Right lobe of liver (tissue), 6 donors: ENCODE measurements at regions not wholly inside any gene's neighbourhood (a gene's known extent, or its start where the extent isn't known, plus 50 kb on each side); places are given as distances from the start of the nearest gene placed in this dataset.

Experiments
- ATAC-seq, 4 donors: fragments of 200-7000 bp; cut with Tn5 transposase; one replicate each; pipeline ENCODE4 v1.9.1; 2020; ENCODE audit warnings: mild to moderate bottlenecking in 4 of 4, moderate library complexity in 4 of 4
- DNase-seq, 3 donors: peaks; one replicate each; pipeline ENCODE4 v3.0.0-alpha.2; 2020
- H3K27ac ChIP-seq, 3 donors: fragments of 200-600 bp; one replicate each; pipeline ENCODE4 v1.8.0; 2022
- H3K27me3 ChIP-seq, 2 donors: fragments of 200-600 bp; one replicate each; pipeline ENCODE4 v1.8.0; 2022
- H3K36me3 ChIP-seq, 4 donors: fragments of 200-600 bp; sonication (generic) in 1 of 4; one replicate each; pipeline versions ENCODE4 v1.5.1 to v1.8.0; 2017 to 2022; ENCODE audit warnings: control low read depth in 1 of 4
- H3K4me1 ChIP-seq, 4 donors: fragments of 200-600 bp; sonication (generic) in 1 of 4; one replicate each; pipeline versions ENCODE4 v1.5.1 to v1.8.0; 2017 to 2022; ENCODE audit warnings: control low read depth in 1 of 4
- H3K4me3 ChIP-seq, 3 donors: fragments of 200-600 bp; one replicate each; pipeline ENCODE4 v1.8.0; 2022
- H3K9me3 ChIP-seq, 4 donors: fragments of 200-600 bp; sonication (generic) in 1 of 4; one replicate each; pipeline versions ENCODE4 v1.5.1 to v1.8.0; 2017 to 2022; ENCODE audit warnings: control low read depth in 1 of 4
- CTCF ChIP-seq, 4 donors: fragments of 200-600 bp in 3 of 4; fragments of 450-650 bp in 1 of 4; IDR thresholded peaks; one replicate each; pipeline versions ENCODE4 v1.5.1 to v1.8.0; 2016 to 2022; ENCODE audit warnings: antibody characterized with exemption in 4 of 4, mild to moderate bottlenecking in 2 of 4
- POLR2A ChIP-seq: fragments of 450-650 bp; IDR thresholded peaks from one replicate; pipeline ENCODE4 v1.6.1; 2017; ENCODE audit warnings: antibody characterized with exemption, mild to moderate bottlenecking
- WGBS: methylation state at CpG from one replicate; pipeline ENCODE4 v1.1.6; 2018; ENCODE audit warnings: low coverage, low lambda C conversion rate; ENCODE audit not compliant: insufficient coverage; ENCODE audit errors: missing lambda C conversion rate; 5-methylcytosine and 5-hydroxymethylcytosine counted together
- intact Hi-C, 2 donors: fragments of 100-400 bp; cut with DNase I; formaldehyde crosslinking; loops; one replicate each; pipeline versions ENCODE4 v1.11.2 to v1.14.1; 2022
- donor health status: DM: no; HTN: yes; CAD: no.
- donor health status: DM: no; HTN: no; CAD: no.
- donor health status: DM: no; HTN: no; CAD: no.
- donor health status: DM: no; HTN: yes; CAD: no.
- donor health status: DM: no; HTN: yes; CAD: no.

- no peaks in the 10 kb centered on the region for H3K9me3 ChIP-seq
- TF ChIP-seq POLR2A (no peak), CTCF (IDR thresholded peaks at IDR 0.05) (no peak)
- no peak overlapping the region for H3K27ac ChIP-seq
- no peaks in the 10 kb centered on the region for H3K4me1 ChIP-seq
- no peaks in the 10 kb centered on the region for H3K36me3 ChIP-seq
- no peaks in the 10 kb centered on the region for H3K27me3 ChIP-seq
- 53% methylated on average over 1 of the region's 1 CpG for WGBS
- H3K4me3 ChIP-seq = no peak overlapping the region
- ATAC-seq (no peak), DNase-seq (no peak)
- intact Hi-C loops = no loop called here
Observed at GRCh38 chr2:220226546-220226945, 599.1 kb downstream of the SLC4A3 start.

GRCh38 chr2:220227266-220227920, 600.0 kb downstream of the SLC4A3 start:
- WGBS = 53% methylated on average over 4 of the region's 4 CpGs
- ATAC-seq (no peak), DNase-seq (no peak)
- H3K27ac ChIP-seq = no peak overlapping the region
- intact Hi-C loops = no loop called here
- no peaks in the 10 kb centered on the region for H3K4me1 ChIP-seq
- no peaks in the 10 kb centered on the region for H3K27me3 ChIP-seq
- no peaks in the 10 kb centered on the region for H3K9me3 ChIP-seq
- TF ChIP-seq POLR2A (no peak), CTCF (IDR thresholded peaks at IDR 0.05) (no peak)
- H3K36me3 ChIP-seq = no peaks in the 10 kb centered on the region
- no peak overlapping the region for H3K4me3 ChIP-seq

GRCh38 chr2:220228310-220229006, 601.0 kb downstream of the SLC4A3 start:
- no peaks in the 10 kb centered on the region for H3K9me3 ChIP-seq
- no peak overlapping the region for H3K4me3 ChIP-seq
- H3K27me3 ChIP-seq = no peaks in the 10 kb centered on the region
- H3K27ac ChIP-seq = no peak overlapping the region
- DNase-seq = no peak
- TF ChIP-seq POLR2A (no peak), CTCF (IDR thresholded peaks at IDR 0.05) (no peak)
- 46% methylated on average over 7 of the region's 8 CpGs for WGBS
- peak in 1 of 4 donors; percentile 44 for ATAC-seq
- intact Hi-C loops = no loop called here
- H3K4me1 ChIP-seq = no peaks in the 10 kb centered on the region
- H3K36me3 ChIP-seq = no peaks in the 10 kb centered on the region

GRCh38 chr2:220240641-220241040, 613.2 kb downstream of the SLC4A3 start:
- 14% methylated on average over 1 of the region's 1 CpG for WGBS
- DNase-seq (peak in 1 of 3 donors; percentile 56), ATAC-seq (peak in 2 of 4 donors; percentile 20 to 64)
- no peaks in the 10 kb centered on the region for H3K27me3 ChIP-seq
- intact Hi-C loops = no loop called here
- H3K27ac ChIP-seq = no peak overlapping the region
- no peaks in the 10 kb centered on the region for H3K9me3 ChIP-seq
- H3K4me1 ChIP-seq = no peaks in the 10 kb centered on the region
- no peak for TF ChIP-seq POLR2A
- TF ChIP-seq CTCF (IDR thresholded peaks at IDR 0.05) = no peak
- H3K36me3 ChIP-seq = no peaks in the 10 kb centered on the region
- no peak overlapping the region for H3K4me3 ChIP-seq
